ENCODE measurements at regions not wholly inside any gene's neighbourhood (a gene's known extent, or its start where the extent isn't known, plus 50 kb on each side); places are given as distances from the start of the nearest gene placed in this dataset.

DNA sequence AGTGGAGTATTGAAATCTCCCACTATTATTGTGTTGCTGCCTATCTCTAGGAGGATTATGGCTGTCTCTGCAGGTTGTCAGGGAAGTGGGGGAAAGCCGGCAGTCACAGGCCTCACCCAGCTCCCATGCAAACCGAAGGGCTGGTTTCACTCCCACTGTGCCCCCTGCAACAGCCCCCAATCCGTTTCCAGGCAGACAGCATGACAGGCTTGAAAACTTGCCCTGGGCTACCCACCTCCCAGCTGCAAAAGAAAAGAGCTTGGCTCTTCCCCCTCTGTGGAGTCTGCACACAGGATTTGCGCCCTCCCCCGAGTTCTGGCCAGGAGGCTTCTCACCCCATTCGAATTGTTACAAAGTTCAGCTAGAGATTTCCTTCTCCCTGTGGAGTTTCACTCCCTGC, 87.4 kb upstream of the MSTN start:
- Histone ChIP-seq H3K4me2 (ENCODE audit: insufficient read depth, low read length) (no peak overlapping the region), H3K27ac (ENCODE audit: extremely low read depth, low read depth, low read length) (no peak overlapping the region), H3K36me3 (ENCODE audit: control insufficient read depth, insufficient read depth, low read length) (no peaks in the 10 kb centered on the region), H3K9me3 (replicated peaks; ENCODE audit: control insufficient read depth, insufficient read depth, low read depth, low read length) (no peaks in the 10 kb centered on the region), H3K4me1 (replicated peaks in 1 of 2; ENCODE audit: control insufficient read depth in 2 of 2, insufficient read depth in 2 of 2, low read length in 2 of 2) (no peaks in the 10 kb centered on the region; a peak in 1 of 5 replicates), H3K9ac (ENCODE audit: insufficient read depth in 1 of 2, low read depth in 2 of 2, low read length in 2 of 2) (no peak overlapping the region), H3K27me3 (ENCODE audit: control insufficient read depth in 2 of 2, insufficient read depth in 2 of 2, low read length in 2 of 2) (no peaks in the 10 kb centered on the region), H4K20me1 (replicated peaks; ENCODE audit: control insufficient read depth, insufficient read depth, low read length) (no peaks in the 10 kb centered on the region), H2AFZ (ENCODE audit: low read depth, low read length) (peak overlapping the region; percentile 63; the same call in 1 of the 2 replicates), H3K79me2 (ENCODE audit: control insufficient read depth, insufficient read depth, low read length) (no peaks in the 10 kb centered on the region), H3K4me3 (no peak overlapping the region), H3K9me1 (ENCODE audit: control insufficient read depth, insufficient read depth, low read length) (no peaks in the 10 kb centered on the region)
- ChIA-PET POLR2A (no interaction called here), CTCF (ENCODE audit: low intra/inter-chr PET ratio) (no interaction called here)
- TF ChIP-seq MECOM (CRISPR knock-in tag; IDR thresholded peaks at IDR 0.05) (no peak), TAF15 (IDR thresholded peaks at IDR 0.05; ENCODE audit: low read depth, low read length) (no peak), MAFG (tag; conservative IDR thresholded peaks at IDR 0.05) (no peak), CBX8 (IDR thresholded peaks at IDR 0.05; ENCODE audit: borderline replicate concordance, extremely low read depth, low read depth, low read length, poor library complexity, severe bottlenecking) (no peak), MAFK (IDR thresholded peaks at IDR 0.05; ENCODE audit: low read length) (no peak)
- TF ChIP-seq, protein P1, sequence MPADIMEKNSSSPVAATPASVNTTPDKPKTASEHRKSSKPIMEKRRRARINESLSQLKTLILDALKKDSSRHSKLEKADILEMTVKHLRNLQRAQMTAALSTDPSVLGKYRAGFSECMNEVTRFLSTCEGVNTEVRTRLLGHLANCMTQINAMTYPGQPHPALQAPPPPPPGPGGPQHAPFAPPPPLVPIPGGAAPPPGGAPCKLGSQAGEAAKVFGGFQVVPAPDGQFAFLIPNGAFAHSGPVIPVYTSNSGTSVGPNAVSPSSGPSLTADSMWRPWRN (IDR thresholded peaks at IDR 0.05; ENCODE audit: low read depth) = no peak
- no peak; the same call in 2 of the 3 replicates for ATAC-seq
- no peak for FAIRE-seq
- DNase-seq (ENCODE audit: extremely low read depth in 1 of 4, low spot score in 3 of 4) = no peak
- in situ Hi-C loops (cut with MboI) (no loop called here), intact Hi-C loops (cut with micrococcal nuclease) (no loop called here)
- WGBS (ENCODE audit: insufficient coverage, low coverage, missing lambda C conversion rate) = 31% methylated on average over 3 of the region's 6 CpGs
- BruUV-seq (replicated peaks) = no TSS peak

DNA sequence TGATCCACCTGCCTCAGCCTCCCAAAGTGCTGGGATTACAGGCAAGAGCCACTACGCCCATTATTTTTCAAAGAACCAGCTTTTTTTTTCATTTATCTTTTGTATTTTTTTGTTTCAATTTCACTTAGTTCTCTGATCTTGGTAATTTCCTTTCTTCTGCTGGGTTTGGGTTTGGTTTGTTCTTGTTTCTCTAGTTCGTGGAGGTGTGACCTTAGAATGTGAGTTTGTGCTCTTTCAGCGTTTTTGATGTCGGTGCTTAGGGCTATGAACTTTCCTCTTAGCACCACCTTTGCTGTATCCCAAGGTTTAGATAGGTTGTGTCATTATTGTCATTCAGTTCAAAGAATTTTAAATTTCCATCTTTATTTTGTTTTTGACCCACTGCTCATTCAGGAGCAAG, 86.7 kb upstream of the MSTN start:
- Histone ChIP-seq H3K27ac (ENCODE audit: extremely low read depth, low read depth, low read length) (no peak overlapping the region), H3K4me3 (no peak overlapping the region), H3K9me1 (ENCODE audit: control insufficient read depth, insufficient read depth, low read length) (no peaks in the 10 kb centered on the region), H3K4me1 (replicated peaks in 1 of 2; ENCODE audit: control insufficient read depth in 2 of 2, insufficient read depth in 2 of 2, low read length in 2 of 2) (no peaks in the 10 kb centered on the region; a peak in 1 of 5 replicates), H3K79me2 (ENCODE audit: control insufficient read depth, insufficient read depth, low read length) (no peaks in the 10 kb centered on the region), H3K36me3 (ENCODE audit: control insufficient read depth, insufficient read depth, low read length) (no peaks in the 10 kb centered on the region), H3K4me2 (ENCODE audit: insufficient read depth, low read length) (no peak overlapping the region), H4K20me1 (replicated peaks; ENCODE audit: control insufficient read depth, insufficient read depth, low read length) (no peaks in the 10 kb centered on the region), H2AFZ (ENCODE audit: low read depth, low read length) (no peak overlapping the region), H3K9ac (ENCODE audit: insufficient read depth in 1 of 2, low read depth in 2 of 2, low read length in 2 of 2) (no peak overlapping the region), H3K9me3 (replicated peaks; ENCODE audit: control insufficient read depth, insufficient read depth, low read depth, low read length) (no peaks in the 10 kb centered on the region), H3K27me3 (ENCODE audit: control insufficient read depth in 2 of 2, insufficient read depth in 2 of 2, low read length in 2 of 2) (no peaks in the 10 kb centered on the region)
- intact Hi-C loops (cut with micrococcal nuclease) = no loop called here
- DNase-seq (ENCODE audit: extremely low read depth in 1 of 4, low spot score in 3 of 4) (no peak), FAIRE-seq (no peak), ATAC-seq (no peak)
- in situ Hi-C loops (cut with MboI) = no loop called here
- ChIA-PET CTCF (ENCODE audit: low intra/inter-chr PET ratio) (no interaction called here), POLR2A (no interaction called here)
- WGBS (ENCODE audit: insufficient coverage, low coverage, missing lambda C conversion rate) = 56% methylated on average over 4 of the region's 4 CpGs
- no TSS peak for BruUV-seq (replicated peaks)
- TF ChIP-seq ZNF316 (IDR thresholded peaks at IDR 0.05) = 0 out of 2 replicates have a peak, but pooled peaks have one; percentile 22
- peak; percentile 21; the same call in 1 of the 2 replicates for TF ChIP-seq C11orf30 (IDR thresholded peaks at IDR 0.05; ENCODE audit: low read depth)
- TF ChIP-seq CXXC5 (CRISPR knock-in tag; IDR thresholded peaks at IDR 0.05) = no peak
